Neural crest cell (in vitro differentiated cells): ENCODE measurements at regions not wholly inside any gene's neighbourhood (a gene's known extent, or its start where the extent isn't known, plus 50 kb on each side); places are given as distances from the start of the nearest gene placed in this dataset.
"Not testable (repeated sequence)": the region's sequence is repeated elsewhere in the genome, so short reads cannot be mapped to it uniquely, and the experiment has no call there.

ENCODE experiments used
- DNase-seq: peaks from one replicate; pipeline ENCODE4 v3.0.0; 2021; ENCODE audit warnings: low read depth, mixed read lengths, low spot score
- H3K27ac Mint-ChIP-seq: one replicate; pipeline ENCODE4 v1.8.0; 2021; ENCODE audit warnings: mild to moderate bottlenecking, mixed read lengths; ENCODE audit not compliant: unreplicated experiment
- H3K27me3 Mint-ChIP-seq: 2 replicates; pipeline ENCODE4 v1.8.0; 2021; ENCODE audit warnings: low read depth, mild to moderate bottlenecking, mixed read lengths
- H3K36me3 Mint-ChIP-seq: 2 replicates; pipeline ENCODE4 v1.8.0; 2021; ENCODE audit warnings: low read depth, mild to moderate bottlenecking, mixed read lengths
- H3K4me1 Mint-ChIP-seq: 2 replicates; pipeline ENCODE4 v1.8.0; 2021; ENCODE audit warnings: mixed read lengths
- H3K4me3 Mint-ChIP-seq: one replicate; pipeline ENCODE4 v1.8.0; 2021; ENCODE audit warnings: mild to moderate bottlenecking, mixed read lengths
- H3K9me3 Mint-ChIP-seq: 2 replicates; pipeline ENCODE4 v1.8.0; 2021; ENCODE audit warnings: mixed read lengths
- TF ChIP-seq, protein P1 (sequence below): fragments of 200-600 bp; sonication (generic); conservative IDR thresholded peaks from 2 replicates; pipeline ENCODE4 v1.5.0; 2021; ENCODE audit warnings: antibody characterized with exemption, mild to moderate bottlenecking

DNA sequence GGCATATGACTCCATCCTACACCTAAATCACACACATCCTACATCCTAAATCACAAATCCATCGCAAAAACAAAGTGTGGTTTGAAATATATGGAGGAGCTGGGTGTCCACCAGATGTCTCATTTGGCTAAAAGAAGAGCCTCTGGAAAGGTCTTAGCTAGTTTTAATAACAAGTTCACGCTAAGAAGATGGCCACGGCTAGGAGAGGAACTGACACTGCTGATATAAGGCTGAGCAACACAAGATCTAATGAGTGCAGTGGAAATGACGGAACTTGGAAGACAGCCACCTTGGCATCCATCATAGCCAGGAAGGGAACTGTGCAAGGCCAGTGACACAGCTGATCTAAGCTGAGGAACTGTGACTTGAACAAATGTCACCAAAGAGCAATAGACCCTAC, 60.0 kb upstream of the AGAP1 start:
- no peak for DNase-seq
- Mint-ChIP-seq H3K36me3 (no peaks in the 10 kb centered on the region), H3K27ac (no peak overlapping the region)

DNA sequence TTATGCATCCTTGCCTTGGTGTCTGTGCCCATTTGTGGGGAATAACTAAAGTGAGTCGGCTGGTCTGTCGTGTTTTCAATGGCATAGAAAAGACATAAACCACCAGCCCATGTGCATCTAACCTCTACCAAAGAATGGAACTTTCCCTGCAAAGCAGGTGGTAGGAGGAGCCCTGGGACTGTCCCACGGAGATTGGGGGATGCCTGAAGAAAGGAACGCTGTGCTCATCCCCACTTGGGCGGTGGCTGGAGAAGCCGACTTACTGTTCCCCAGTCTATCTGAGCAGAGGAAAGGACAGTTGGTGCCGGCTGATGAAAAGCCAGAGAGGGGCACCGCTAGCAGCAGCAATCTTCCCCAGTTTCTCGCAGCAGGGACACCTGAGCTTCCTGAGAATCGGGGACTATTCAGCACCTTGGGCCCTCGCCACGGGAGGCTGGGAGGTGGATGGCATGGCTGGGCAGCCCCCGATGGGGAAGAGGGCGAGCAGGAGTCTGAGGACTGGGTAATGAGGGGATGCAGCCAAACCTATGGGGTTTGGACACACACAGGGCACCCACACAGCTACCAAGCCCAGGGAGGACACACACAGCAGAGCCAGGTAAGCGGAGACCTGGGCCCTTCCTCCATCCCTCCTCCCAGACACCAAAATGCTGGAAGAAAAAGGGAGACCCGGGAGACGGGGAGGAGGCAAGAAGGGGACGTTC, 53.7 kb upstream of the AGAP1 start:
- H3K36me3 Mint-ChIP-seq = no peaks in the 10 kb centered on the region
- H3K9me3 Mint-ChIP-seq = no peaks in the 10 kb centered on the region
- H3K4me3 Mint-ChIP-seq = no peak overlapping the region
- H3K27ac Mint-ChIP-seq = no peak overlapping the region
- DNase-seq = no peak
- H3K4me1 Mint-ChIP-seq = no peaks in the 10 kb centered on the region
- no peaks in the 10 kb centered on the region for H3K27me3 Mint-ChIP-seq
- TF ChIP-seq, protein P1, sequence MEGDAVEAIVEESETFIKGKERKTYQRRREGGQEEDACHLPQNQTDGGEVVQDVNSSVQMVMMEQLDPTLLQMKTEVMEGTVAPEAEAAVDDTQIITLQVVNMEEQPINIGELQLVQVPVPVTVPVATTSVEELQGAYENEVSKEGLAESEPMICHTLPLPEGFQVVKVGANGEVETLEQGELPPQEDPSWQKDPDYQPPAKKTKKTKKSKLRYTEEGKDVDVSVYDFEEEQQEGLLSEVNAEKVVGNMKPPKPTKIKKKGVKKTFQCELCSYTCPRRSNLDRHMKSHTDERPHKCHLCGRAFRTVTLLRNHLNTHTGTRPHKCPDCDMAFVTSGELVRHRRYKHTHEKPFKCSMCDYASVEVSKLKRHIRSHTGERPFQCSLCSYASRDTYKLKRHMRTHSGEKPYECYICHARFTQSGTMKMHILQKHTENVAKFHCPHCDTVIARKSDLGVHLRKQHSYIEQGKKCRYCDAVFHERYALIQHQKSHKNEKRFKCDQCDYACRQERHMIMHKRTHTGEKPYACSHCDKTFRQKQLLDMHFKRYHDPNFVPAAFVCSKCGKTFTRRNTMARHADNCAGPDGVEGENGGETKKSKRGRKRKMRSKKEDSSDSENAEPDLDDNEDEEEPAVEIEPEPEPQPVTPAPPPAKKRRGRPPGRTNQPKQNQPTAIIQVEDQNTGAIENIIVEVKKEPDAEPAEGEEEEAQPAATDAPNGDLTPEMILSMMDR = no peak

More for the DNA sequence above, 60.0 kb upstream of the AGAP1 start:
- Mint-ChIP-seq H3K9me3 (peaks cover 9% of the 10 kb centered on the region), H3K4me1 (no peaks in the 10 kb centered on the region), H3K27me3 (no peaks in the 10 kb centered on the region), H3K4me3 (no peak overlapping the region)
- TF ChIP-seq, protein P1 = no peak

DNA sequence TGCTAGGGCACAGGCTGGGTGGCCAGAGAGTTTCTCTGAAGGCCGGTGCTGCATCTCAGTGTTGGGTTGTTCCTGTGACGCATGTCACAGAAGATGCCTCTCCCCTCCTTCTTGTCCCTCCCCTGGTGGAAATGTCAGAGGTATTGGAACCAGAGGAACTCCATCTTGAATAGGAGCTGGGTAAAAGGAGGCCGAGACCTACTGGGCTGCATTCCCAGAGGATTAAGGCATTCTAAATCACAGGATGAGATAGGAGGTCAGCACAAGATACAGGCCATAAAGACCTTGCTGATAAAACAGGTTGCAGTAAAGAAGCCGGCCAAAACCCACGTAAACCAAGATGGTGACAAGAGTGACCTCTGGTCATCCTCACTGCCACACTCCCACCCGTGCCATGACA, 50.3 kb upstream of the AGAP1 start:
- not testable (repeated sequence) for H3K4me1 Mint-ChIP-seq, DNase-seq, H3K4me3 Mint-ChIP-seq, H3K36me3 Mint-ChIP-seq, H3K27me3 Mint-ChIP-seq, H3K27ac Mint-ChIP-seq, H3K9me3 Mint-ChIP-seq
